Heart right ventricle (tissue), 16 donors: ENCODE measurements at regions not wholly inside any gene's neighbourhood (a gene's known extent, or its start where the extent isn't known, plus 50 kb on each side); places are given as distances from the start of the nearest gene placed in this dataset.
"Not testable (repeated sequence)": the region's sequence is repeated elsewhere in the genome, so short reads cannot be mapped to it uniquely, and the experiment has no call there.

Source experiments
- ATAC-seq, 8 donors: fragments of 200-7000 bp; cut with Tn5 transposase; one replicate each; pipeline ENCODE4 v1.9.1; 2020; ENCODE audit warnings: mild to moderate bottlenecking in 8 of 8, moderate library complexity in 8 of 8, moderate number of reproducible peaks in 1 of 8
- DNase-seq, 2 donors: peaks; one replicate each; pipeline ENCODE4 v3.0.0-alpha.2; 2020
- H3K27ac ChIP-seq, 10 donors: fragments of 200-600 bp; sonication (generic) in 2 of 10; one replicate each; pipeline versions ENCODE4 v1.5.0 to v1.8.0; 2020 to 2022; ENCODE audit warnings: mild to moderate bottlenecking in 3 of 10
- H3K27me3 ChIP-seq, 7 donors: fragments of 200-600 bp; one replicate each; pipeline ENCODE4 v1.8.0; 2021 to 2022; ENCODE audit warnings: mild to moderate bottlenecking in 2 of 7
- H3K36me3 ChIP-seq, 9 donors: fragments of 200-600 bp; sonication (generic) in 1 of 9; one replicate each; pipeline versions ENCODE4 v1.5.0 to v1.8.0; 2020 to 2022; ENCODE audit warnings: mild to moderate bottlenecking in 2 of 9
- H3K4me1 ChIP-seq, 9 donors: fragments of 200-600 bp; sonication (generic) in 1 of 9; one replicate each; pipeline versions ENCODE4 v1.5.0 to v1.8.0; 2020 to 2022; ENCODE audit warnings: mild to moderate bottlenecking in 4 of 9
- H3K4me3 ChIP-seq, 10 donors: fragments of 200-600 bp; sonication (generic) in 2 of 10; one replicate each; pipeline versions ENCODE4 v1.5.0 to v1.8.0; 2020 to 2022; ENCODE audit warnings: mild to moderate bottlenecking in 7 of 10, moderate library complexity in 2 of 10
- H3K9me3 ChIP-seq, 11 donors: fragments of 200-600 bp in 10 of 11; sonication (generic) in 2 of 11; one replicate each; pipeline versions ENCODE4 v1.5.0 to v1.8.0; 2013 to 2022; ENCODE audit warnings: mild to moderate bottlenecking in 2 of 11, control low read depth in 1 of 11, moderate library complexity in 1 of 11
- CTCF ChIP-seq, 9 donors: fragments of 200-600 bp; sonication (generic) in 2 of 9; IDR thresholded peaks; one replicate each; pipeline versions ENCODE4 v1.5.0 to v1.8.0; 2021 to 2022; ENCODE audit warnings: antibody characterized with exemption in 9 of 9, mild to moderate bottlenecking in 5 of 9, moderate library complexity in 1 of 9
- WGBS, 2 donors: extraction: QIAGEN DNeasy Blood & Tissue Kit; methylation state at CpG; one replicate each; pipeline ENCODE4 v1.1.7; 2013; ENCODE audit warnings: inconsistent platforms in 1 of 2; 5-methylcytosine and 5-hydroxymethylcytosine counted together
- intact Hi-C, 10 donors: fragments of 100-400 bp; cut with DNase I; formaldehyde crosslinking; loops; one replicate each; pipeline versions ENCODE4 v1.11.1 to v1.14.2; 2022
- donor health status: Arrhythmogenic right ventricular cardiomyopathy.
- donor health status: ischemic (EF 13 %, LVEDD 7.1; RV severe dilation, severe dysfunction).
- donor health status: healthy with polysubstance abuse.
- donor health status: DM: no; HTN: yes; CAD: no.
- donor health status: DM: no; HTN: no; CAD: no.
- donor health status: ischemic (EF 25% LVEDD 6.9; RV normal size, moderate dysfunction).
- donor health status: ischemic (EF 25% LVEDD 5.7; RV mildly dilated, moderate dysfunction).
- donor health status: healthy.
- donor health status: DM: yes; HTN: yes; CAD: no.
- donor health status: Ischemic cardiomyopathy.
- donor health status: ischemic (EF 35%, LVEDD 5.7; RV mildly dilated, moderate dysfunction).
- donor health status: nonischemic (EF 11% LVEDD 7.7; RV severe dilation, severe dysfunction).
- donor health status: DM: yes; HTN: yes; CAD: no.
- donor health status: PGD.
- donor health status: ischemic (EF 29% LVEDD 5.4; RV normal size, mild dysfunction).
- donor health status: nonischemic (EF 23%, LVEDD 6.1; RV moderate dilation, normal function).

GRCh38 chrX:73965833-73966232, 113.3 kb upstream of the XIST start:
- no peak for ATAC-seq
- intact Hi-C loops: no loop called here
- Histone ChIP-seq H3K27ac (peak overlapping the region in 1 of 10 donors; percentile 9), H3K9me3 (no peaks in the 10 kb centered on the region), H3K4me1 (peaks cover 0 to 27% (median 4%) of the 10 kb centered on the region in 9 donors), H3K36me3 (peaks cover 0 to 19% (median 0%) of the 10 kb centered on the region in 9 donors), H3K27me3 (no peaks in the 10 kb centered on the region), H3K4me3 (no peak overlapping the region)
- no peak for TF ChIP-seq CTCF (IDR thresholded peaks at IDR 0.05)
- WGBS, 2 donors: 52 to 62% methylated on average over 2 of the region's 2 CpGs
- no peak for DNase-seq

GRCh38 chrX:73964579-73964978, 112.1 kb upstream of the XIST start:
- Histone ChIP-seq H3K27me3 (no peaks in the 10 kb centered on the region), H3K27ac (peak overlapping the region in 2 of 10 donors; percentile 50 to 56), H3K36me3 (peaks cover 0 to 11% (median 0%) of the 10 kb centered on the region in 9 donors), H3K4me1 (peaks cover 0 to 27% (median 4%) of the 10 kb centered on the region in 9 donors), H3K4me3 (no peak overlapping the region), H3K9me3 (no peaks in the 10 kb centered on the region)
- ATAC-seq (no peak), DNase-seq (no peak)
- no peak for TF ChIP-seq CTCF (IDR thresholded peaks at IDR 0.05)
- 100% methylated on average over 1 of the region's 1 CpG for WGBS, 2 donors
- intact Hi-C loops: no loop called here

- Histone ChIP-seq H3K4me3 (no peak overlapping the region), H3K27ac (peak overlapping the region in 4 of 10 donors; percentile 26 to 62 (median 42)), H3K36me3 (peaks cover 0 to 9% (median 0%) of the 10 kb centered on the region in 9 donors), H3K4me1 (peaks cover 0 to 27% (median 4%) of the 10 kb centered on the region in 9 donors), H3K9me3 (no peaks in the 10 kb centered on the region), H3K27me3 (no peaks in the 10 kb centered on the region)
- DNase-seq (peak; percentile 40 to 55), ATAC-seq (peak in 7 of 8 donors; percentile 38 to 97 (median 94))
- intact Hi-C loops: no loop called here
- 41 to 54% methylated on average over 9 of the region's 9 CpGs for WGBS, 2 donors
- no peak for TF ChIP-seq CTCF (IDR thresholded peaks at IDR 0.05)
These were observed 111.2 kb upstream of the XIST start for GRCh38 chrX:73963682-73964081.

GRCh38 chrX:73962948-73963347, 110.4 kb upstream of the XIST start:
- WGBS, 2 donors: 91 to 97% methylated on average over 8 of the region's 8 CpGs
- no peak for TF ChIP-seq CTCF (IDR thresholded peaks at IDR 0.05)
- ATAC-seq (peak in 1 of 8 donors; percentile 14), DNase-seq (no peak)
- peaks cover 0 to 12% (median 0%) of the 10 kb centered on the region in 9 donors for H3K36me3 ChIP-seq
- H3K27me3 ChIP-seq: no peaks in the 10 kb centered on the region
- H3K9me3 ChIP-seq: no peaks in the 10 kb centered on the region
- intact Hi-C loops: no loop called here
- H3K27ac ChIP-seq: peak overlapping the region in 3 of 10 donors; percentile 26 to 62 (median 35)
- H3K4me1 ChIP-seq: peaks cover 0 to 27% (median 4%) of the 10 kb centered on the region in 9 donors
- no peak overlapping the region for H3K4me3 ChIP-seq

GRCh38 chrX:73961867-73962266, 109.4 kb upstream of the XIST start:
- H3K4me3 ChIP-seq, ATAC-seq, H3K27ac ChIP-seq, H3K27me3 ChIP-seq, intact Hi-C loops, DNase-seq, H3K9me3 ChIP-seq, H3K36me3 ChIP-seq: not testable (repeated sequence)
- WGBS, 2 donors: 91 to 98% methylated on average over 6 of the region's 6 CpGs
- H3K4me1 ChIP-seq: peaks cover 0 to 27% (median 4%) of the 10 kb centered on the region in 9 donors
